T-helper 1 cell treated with Interleukin-12 subunit alpha and Interleukin-12 subunit beta and Interleukin-4 antibody, amounts not matched to agents 30 ng/mL and 1 ng/mL, for 36 hours (primary cell): ENCODE measurements at regions not wholly inside any gene's neighbourhood (a gene's known extent, or its start where the extent isn't known, plus 50 kb on each side); places are given as distances from the start of the nearest gene placed in this dataset.

Experiments
- intact Hi-C: fragments of 100-400 bp; cut with micrococcal nuclease; formaldehyde crosslinking; loops from one replicate; pipeline ENCODE4 v1.15.1; 2024

DNA sequence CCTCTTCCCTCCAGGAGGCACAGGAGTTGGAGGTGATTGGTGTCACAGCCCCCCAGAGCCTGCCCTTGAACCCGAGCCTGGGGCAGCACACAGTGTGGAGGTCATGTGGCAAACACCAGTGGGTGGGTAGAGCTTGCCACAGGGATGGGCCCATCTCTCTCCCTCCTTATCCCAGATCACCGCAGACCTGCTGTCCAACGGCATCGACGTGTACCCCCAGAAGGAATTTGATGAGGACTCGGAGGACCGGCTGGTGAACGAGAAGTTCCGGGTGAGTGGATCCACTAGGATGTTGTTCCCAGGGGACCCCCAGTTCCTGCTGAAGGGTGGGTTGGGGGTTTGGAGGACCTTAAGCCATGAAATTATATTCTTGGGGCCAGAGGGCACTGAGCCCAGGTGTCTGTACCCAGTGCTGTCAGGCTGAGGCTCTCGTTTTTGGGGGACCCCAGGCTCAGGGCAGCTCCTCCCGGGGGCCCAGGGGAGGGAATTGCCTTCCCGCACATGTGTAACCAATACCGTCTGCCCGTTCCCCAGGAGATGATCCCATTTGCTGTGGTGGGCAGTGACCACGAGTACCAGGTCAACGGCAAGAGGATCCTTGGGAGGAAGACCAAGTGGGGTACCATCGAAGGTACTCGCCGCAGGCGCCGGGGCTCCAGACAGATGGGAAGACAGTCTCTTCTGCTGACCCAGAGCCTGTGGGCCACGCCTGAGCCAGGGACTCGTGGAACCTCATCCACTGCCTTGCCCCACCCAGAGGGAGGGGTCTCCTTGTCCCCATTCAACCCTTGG lies 351.9 kb downstream of the SEC14L1 start:
- intact Hi-C loops, result no loop called here

DNA sequence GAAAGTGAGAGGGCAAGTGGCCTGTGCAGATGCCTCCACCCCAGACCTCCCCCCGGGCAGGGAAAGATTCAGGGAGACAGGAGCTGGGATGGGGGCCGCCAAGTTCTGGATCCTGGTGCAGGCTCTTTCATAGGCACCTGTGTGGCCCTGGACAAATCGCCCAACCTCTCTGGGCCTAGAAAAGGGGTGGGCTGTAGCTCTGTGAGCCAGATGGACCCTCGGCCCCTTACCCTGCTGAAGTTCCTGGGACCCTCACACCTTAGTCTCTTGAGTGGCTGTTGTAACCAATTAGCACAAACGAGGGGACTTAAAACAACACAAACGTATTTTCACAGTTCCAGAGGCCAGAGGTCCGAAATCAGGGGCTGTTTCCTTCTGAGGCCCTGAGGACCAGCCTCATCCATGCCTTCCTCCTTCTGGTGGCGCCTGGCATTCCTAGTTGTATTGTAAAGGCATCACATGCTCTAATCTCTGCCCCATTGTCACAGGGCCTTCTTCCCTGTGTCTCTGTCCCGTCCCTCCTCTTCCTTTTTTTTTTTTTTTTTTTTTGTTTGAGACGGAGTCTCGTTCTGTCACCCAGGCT lies 352.6 kb downstream of the SEC14L1 start:
- intact Hi-C loops, result no loop called here

DNA sequence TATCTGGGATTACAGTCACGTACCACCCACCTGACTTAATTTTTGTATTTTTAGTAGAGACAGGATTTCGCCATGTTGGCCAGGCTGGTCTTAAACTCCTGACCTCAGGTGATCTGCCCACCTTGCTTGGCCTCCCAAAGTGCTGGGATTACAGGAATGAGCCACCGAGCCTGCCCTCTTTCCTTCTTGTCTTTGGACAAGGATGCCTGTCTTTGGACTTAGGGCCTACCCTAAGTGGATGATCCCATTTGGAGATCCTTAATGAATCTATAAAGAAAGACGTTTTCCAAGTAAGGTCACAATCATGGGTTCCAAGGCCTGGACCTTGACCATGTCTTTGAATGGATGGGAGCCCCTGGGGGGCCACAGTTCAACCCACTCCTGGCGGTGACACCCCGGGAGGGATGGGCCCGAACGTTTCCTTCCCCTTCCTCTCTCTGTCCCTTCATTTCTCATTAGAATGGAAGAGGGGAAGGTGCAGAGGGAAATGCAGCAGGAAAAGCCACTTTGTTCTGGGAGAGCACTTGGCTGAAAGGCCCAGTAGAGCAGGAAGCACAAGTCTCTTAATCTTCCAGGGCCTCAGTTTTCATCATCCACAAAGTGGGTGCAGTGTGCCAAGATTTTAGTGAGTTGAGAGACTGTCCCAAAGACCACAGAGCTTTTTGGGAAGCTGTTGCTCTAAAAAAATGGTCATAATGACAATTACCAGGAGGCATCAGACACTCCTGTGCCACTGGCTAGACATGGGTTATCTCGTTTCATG lies 353.3 kb downstream of the SEC14L1 start:
- intact Hi-C loops, result no loop called here

DNA sequence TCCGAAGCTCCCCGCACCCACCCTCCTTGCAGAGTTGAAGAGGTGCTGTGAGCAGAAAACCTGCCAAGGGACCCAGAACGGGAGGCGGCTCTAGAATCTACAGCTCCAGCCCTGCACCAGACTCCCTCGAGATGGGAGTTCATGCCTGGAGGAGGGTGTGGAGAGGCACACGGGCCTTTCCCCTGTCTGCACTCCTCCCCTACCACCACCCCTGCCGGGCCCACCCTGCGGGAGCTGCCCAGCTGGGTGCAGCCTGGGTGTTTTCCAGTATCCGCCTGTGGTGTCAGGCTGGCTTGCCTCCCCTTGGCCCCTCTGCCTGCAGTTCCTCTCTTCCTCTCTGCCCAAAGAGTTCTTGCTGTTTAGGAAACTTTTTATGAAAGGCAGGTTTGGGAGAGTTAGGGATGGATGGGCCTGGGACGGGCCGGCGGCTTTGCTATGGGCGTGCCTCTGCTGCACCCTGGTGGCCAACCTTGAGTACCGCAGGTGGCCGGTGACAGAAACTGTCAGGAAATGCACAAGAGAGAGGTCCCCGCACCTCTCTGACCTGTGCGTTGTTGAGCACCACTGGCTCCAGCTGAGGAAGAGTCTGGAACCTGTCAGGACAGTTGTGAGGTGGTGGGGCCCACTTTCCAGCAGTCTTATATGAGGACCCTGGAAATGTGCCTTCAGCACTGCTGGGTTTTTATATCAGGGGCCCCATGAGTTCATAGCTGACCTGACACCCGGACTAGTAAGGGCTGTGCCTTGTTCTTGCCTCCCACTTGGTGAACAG lies 354.1 kb downstream of the SEC14L1 start:
- intact Hi-C loops, result loop anchor here (1.0 kb wide), 4 partner anchors 65 to 164 kb away; no protein-coding TSS in a partner anchor

DNA sequence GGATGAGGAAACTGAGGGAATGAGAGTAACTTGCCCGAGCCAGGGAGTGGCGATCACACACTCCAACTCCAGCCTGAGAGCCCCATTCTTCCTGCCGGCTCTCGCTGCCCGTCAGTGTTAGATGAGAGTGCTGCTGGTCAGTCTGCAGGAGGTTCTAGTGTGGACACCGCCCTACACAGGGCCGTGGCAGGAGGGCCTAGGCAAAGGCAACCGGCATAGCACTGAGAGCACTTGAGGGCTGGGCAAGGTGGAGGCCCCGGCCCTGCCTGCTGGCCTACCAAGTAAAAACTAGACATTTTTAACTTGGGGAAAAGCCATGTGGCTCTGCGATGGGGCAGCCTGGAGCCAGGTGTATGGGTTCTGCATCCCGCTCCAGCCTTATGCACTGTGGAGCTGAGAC lies 354.8 kb downstream of the SEC14L1 start:
- intact Hi-C loops, result loop anchor here (1.0 kb wide), 4 partner anchors 65 to 164 kb away; no protein-coding TSS in a partner anchor

DNA sequence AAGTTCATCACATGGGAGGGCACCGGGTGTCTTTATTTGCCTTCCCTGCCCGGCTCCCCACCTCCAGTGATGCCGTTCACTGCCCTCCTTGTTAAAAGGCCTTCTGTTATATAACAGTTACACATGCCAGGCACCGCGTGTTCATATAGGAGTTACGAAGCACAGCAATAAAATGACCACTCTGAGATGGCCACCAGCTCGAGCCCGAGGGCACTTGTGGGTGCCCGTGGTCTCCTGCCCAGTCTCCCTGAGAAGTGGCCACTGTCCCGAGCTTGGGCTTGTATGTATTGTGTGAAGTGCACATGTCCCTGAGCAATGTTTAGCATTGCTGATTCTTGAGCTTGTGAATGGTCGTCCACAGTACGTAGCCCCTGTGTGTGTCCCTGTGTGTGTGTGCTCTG lies 355.6 kb downstream of the SEC14L1 start:
- intact Hi-C loops, result no loop called here

DNA sequence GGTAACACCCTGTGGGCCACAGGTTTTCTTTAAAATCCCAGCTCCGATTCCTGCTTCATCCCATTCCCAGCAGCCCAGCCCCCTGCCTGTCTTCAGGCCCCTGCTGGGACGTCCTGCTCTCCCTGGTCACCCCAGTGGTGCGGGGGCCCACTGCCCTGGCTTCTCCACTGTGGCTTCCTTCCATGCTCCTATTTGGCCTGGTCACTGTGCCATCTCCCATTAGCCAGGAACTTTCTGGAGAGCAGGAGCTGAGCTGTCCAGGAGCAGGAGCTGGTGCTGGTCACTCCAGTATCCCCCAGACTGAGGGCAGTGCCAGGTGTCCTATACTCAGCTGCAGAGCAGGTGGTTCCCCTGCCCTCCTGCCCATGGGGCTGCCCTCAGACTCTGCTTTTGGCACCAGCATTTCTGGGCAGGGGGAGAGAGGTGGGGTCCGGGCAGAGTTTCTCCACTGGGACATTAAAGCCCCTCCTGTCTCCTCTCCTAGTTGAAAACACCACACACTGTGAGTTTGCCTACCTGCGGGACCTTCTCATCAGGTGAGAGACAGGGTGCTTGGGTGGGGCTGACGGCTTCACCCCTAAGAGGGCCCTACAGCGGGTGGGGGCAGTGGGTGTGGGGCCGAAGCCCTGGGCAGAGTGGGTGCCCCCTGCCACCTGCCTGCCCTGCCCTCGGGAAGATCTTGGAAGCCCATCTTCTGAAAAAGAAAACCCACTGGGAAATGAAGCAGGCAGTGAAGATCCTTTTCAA lies 356.2 kb downstream of the SEC14L1 start:
- intact Hi-C loops, result no loop called here

DNA sequence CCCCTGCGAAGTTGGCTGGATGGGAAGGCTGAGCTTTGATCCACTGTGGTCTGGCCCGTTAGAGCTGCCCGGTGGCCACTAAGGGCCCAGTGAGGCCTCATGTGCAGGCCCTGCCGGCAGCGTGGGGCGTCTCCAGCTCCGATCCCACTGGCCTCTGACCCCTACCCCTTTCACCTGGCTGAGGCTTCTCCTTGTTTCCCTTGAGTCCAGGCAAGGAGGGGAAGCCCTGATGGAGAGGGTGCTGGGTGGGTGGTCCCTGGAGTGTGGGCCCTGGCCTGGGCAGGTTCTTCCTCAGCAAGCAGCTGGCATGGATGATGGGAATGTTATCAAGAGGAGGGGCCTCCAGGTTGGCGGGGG lies 356.8 kb downstream of the SEC14L1 start:
- intact Hi-C loops, result no loop called here

DNA sequence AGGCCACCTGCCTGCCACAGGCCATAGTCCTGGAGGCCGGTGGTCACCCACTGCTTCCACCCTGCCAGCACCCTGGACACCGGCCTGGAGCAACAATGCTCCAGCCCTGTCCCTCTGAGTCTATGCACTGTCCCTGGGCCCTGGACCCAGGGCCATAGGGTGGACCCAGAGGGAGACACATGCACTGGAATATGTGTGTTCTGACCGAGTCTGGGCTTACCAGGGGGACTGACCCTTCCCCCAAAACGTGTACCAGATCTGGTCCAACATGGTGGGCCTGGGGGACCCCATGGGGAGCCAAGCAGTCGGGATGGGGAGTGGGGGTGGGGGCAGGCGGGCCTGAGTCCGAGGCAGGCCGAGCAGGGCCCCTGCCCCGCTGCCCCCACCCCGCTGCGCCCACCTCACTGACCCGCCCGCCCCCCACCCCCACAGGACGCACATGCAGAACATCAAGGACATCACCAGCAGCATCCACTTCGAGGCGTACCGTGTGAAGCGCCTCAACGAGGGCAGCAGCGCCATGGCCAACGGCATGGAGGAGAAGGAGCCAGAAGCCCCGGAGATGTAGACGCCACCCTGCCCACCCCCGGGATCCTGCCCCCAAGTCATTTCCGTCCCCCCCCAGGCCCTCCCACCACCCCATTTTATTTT lies 357.4 kb downstream of the SEC14L1 start:
- intact Hi-C loops, result no loop called here

DNA sequence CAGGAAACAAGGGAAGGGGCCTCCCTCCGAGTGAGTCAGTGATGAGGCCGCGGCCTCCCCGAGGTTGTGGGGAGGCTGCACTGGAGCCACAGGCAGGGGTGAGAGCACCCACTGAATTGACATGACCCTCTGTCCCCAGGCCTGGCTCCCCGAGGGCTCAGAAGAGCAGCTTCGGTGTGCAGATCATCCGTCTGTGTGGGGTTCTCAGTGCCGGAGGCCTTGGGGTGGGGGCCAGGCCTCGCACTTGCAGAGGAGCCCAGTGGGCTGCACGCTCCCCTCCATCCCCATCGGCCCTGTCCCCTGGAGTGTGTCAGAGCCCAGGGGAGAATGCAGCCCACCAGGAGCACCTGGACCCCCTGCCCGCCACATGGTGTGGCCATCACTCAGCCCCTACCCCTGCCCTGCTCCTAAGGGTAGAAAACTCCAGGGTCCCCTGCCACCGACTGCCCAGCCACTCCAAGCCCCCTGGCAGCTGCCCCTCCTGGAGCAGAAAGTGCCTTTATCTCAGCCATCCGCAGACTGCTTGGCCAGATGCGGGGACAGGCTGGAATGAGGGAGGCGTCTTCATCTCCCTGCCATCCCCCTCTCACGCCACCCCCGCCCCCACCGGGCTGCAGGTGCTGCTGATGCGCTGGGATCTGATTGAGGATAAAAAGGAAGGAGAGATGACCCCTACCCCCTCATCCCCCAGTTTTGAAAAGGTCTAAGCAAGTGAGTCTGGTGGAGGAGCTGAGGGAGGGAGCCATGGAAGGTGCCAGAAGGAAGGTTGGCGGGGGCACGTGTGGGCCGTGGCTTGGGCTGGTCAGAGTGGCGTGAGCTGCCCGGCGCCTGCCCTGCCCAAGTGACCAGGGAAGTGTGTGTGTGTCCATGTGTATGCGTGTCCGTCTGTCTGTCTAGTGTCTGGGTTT lies 358.3 kb downstream of the SEC14L1 start:
- intact Hi-C loops, result no loop called here

DNA sequence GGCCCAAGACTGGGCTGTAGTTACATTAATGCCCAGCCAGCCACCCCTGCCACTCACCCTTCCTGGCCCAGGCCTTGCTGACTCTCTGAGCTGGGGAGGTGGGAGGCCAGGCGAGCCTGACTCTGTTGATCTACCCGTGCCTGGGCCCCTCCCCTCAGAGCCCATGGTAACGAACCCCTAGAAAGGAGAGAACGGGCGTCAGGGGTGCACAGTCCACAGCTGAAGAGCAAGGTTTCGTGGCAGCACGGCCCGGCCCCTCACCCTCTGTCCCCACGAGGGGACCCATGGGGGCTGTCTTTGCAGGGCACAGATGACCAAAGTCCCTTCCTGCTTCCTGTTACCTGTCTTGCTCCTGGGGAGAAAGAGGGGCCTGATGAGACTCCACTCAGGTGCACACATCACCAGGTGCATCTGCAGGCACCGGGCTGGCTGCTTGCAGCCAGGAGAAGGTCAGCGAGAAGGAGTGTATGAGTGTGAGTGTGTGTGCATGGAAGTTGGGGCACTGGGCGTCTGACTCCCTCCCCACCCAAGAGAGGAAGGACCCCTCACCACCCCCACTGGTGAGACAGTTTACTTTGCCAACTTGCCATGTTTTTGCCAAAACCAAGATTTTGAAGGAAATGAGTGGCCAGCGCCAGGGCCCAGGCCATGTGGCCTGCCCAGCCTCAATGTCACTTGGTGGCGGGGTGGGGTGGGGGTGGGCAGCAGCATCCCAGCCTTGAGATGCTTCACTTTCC lies 359.1 kb downstream of the SEC14L1 start:
- intact Hi-C loops, result no loop called here

DNA sequence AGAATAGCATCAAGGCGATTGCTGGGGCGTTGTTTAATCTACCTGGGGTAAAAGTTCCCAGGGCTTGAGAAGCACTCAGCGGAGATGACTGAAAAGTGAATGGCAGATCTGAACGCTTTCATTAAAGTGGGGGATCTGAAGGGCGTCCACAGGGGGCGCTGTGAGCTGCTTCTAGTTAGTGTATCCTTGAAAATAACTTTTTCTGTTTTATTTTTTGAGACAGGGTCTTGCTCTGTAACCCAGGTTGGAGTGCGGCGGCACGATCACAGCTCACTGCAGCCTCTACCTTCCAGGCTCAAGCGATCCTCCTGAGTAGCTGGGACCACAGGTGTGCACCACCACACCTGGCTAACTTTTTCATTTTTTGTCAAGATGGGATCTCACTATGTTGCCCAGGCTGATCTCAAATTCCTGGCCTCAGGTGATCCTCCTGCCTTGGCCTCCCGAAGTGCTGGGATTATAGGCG lies 360.4 kb downstream of the SEC14L1 start:
- intact Hi-C loops, result loop anchor here (1.0 kb wide), 1 partner anchor 512 kb away; no protein-coding TSS in a partner anchor

DNA sequence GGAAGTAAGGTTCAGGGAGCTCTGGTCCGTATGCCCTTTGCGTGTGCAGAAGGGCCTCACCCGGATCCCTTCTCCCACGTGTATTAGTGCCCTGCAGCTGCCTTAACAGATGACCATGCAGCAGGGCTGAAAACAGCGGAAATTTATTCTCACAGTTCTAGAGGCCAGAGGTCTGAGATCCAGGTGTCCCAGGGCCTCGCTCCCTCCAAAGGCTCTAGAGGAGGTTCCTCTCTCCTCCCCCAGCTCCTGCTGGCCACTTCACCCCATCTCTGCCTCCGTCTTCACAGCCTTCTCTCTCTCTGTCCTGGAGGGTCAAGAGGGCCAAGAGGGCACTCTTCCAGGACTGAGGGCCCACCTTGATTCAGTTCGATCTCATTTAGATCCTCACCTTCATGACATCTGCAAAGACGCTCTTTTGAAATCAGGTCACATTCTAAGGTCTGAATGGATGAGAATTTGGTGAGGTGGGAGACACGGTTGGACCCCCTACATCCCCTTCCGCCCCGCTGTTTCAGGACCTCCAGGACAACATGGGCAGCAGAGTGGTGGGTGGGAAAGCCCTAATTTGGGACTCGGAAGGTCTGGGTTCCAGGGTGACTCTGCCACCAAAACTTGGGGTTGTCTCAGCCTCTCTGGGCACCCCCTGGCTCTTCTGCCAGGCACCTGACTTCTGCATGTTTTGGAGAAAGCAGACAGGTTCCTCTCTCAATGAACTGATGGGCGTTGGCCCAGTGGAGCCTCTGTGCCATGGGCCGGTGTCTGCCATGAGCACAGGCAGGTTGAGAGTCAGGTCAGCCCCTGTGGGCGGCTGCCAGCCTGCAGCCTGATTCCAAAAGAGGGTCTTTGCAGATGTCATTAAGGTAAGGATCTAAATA lies 361.2 kb downstream of the SEC14L1 start:
- intact Hi-C loops, result loop anchor here (1.0 kb wide), 1 partner anchor 511 kb away; no protein-coding TSS in a partner anchor

DNA sequence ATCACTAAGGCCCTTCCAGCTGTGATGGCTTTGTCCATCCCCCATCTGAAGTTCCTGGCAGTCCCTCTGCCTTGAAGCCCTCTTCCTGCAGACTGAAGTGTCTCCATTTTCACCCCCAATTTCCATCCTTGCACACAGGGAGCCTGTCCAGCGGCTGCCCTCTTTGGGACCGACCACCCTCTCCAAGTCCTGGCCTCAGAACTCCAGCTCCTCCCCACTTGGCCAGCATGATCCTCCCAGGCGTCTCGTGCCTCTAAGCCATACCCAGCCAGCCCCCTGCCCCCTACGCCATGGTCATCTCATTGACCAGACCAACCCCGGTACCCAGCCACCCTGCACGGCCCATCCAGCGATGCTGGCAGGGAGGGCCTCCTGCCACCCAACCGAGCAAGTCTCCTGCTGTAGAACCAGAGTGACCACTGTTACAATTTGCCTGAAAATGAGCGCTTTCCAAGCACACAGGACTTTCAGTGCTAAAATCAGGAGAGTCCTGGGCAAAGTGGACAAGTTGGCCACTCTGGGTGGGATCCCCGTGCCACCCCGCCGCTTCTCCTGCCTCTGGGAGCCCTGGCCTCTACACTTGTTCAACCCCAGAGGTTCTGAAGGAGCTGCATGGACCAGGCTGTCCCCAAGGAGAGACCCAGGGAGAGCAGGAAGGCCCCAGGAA lies 362.0 kb downstream of the SEC14L1 start:
- intact Hi-C loops, result no loop called here

DNA sequence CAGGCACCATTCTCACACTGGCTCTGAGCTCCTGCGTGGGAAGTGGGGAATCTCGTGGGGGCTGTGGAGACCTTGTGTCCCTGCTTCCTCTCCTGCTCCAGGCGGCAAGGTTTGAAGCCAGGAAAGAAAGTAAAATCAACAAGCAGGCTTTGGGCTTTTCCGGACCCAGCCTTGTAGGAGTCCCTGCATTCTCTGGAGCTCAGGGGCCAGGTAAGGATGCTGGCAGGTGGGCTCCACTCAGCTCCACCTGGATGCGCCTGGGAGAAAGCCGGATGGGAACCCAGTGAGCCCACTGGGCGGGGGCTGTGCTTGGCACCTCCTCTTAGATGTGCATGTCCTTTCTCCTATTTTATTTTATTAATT lies 362.5 kb downstream of the SEC14L1 start:
- intact Hi-C loops, result no loop called here

DNA sequence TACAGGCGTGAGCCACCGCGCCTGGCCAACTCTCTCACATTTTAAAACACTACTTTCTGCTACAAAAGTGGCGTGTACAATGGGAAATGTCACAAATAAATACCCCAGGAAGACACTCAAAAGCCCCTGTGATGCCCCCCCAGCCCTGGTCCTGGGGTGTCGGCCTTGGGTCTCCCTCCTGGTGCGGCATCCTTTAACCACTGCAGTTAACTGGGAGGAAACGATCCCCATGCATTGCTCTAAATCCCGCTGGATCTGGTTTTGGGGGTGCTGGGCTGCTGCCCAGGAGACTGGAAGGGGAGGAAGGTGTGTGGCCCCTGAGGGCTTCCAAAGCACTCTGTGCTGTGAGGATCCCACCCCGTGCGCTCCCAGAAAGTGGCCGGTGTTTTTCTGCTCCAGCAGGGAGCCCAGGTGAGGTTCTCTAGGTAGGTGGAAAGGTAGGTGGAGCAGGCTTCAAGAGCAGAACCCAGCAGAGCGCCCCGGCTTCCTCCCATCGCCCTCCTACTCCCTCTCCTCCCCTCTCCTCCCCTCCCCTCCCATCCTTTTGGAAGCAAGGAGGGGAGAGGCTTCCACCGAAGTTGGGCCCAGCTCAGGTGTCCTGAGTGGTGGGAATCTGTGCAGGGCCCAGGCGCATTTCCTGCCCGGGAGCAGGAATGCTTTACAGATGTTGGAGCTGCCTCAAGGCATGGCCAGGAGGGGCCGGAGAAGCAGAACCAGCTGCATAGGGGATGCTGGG lies 363.3 kb downstream of the SEC14L1 start:
- intact Hi-C loops, result no loop called here
